ENCODE measurements at regions not wholly inside any gene's neighbourhood (a gene's known extent, or its start where the extent isn't known, plus 50 kb on each side); places are given as distances from the start of the nearest gene placed in this dataset.

GRCh38 chr11:15840966-15841365, 515.4 kb downstream of the SOX6 start:
- Histone ChIP-seq H3K9ac (ENCODE audit: low read length) (no peak overlapping the region), H3K4me2 (ENCODE audit: low read length) (no peak overlapping the region), H3K79me2 (ENCODE audit: insufficient read depth, low read length) (no peaks in the 10 kb centered on the region), H3K36me3 (ENCODE audit: control insufficient read depth in 1 of 2, insufficient read depth in 2 of 2, low read length in 2 of 2) (no peaks in the 10 kb centered on the region), H3K27ac (ENCODE audit: low read depth, low read length) (no peak overlapping the region), H3K27me3 (ENCODE audit: insufficient read depth, low read length) (peaks cover 37% of the 10 kb centered on the region), H2AFZ (ENCODE audit: low read depth, low read length, poor library complexity, severe bottlenecking) (no peak overlapping the region), H3K4me1 (ENCODE audit: control insufficient read depth in 1 of 2, insufficient read depth in 2 of 2, low read length in 2 of 2) (no peaks in the 10 kb centered on the region), H3K9me3 (ENCODE audit: control insufficient read depth in 1 of 2, insufficient read depth in 1 of 2, low read depth in 1 of 2, low read length in 2 of 2) (no peaks in the 10 kb centered on the region), H3K4me3 (replicated peaks in 1 of 2; ENCODE audit: low read depth in 1 of 2, low read length in 2 of 2) (no peak overlapping the region), H4K20me1 (ENCODE audit: insufficient read depth) (no peaks in the 10 kb centered on the region), H3K9me2 (ENCODE audit: insufficient read depth) (no peaks in the 10 kb centered on the region)
- ATAC-seq (no peak), DNase-seq (ENCODE audit: low read depth, low spot score) (no peak)
- POLR2A ChIA-PET, result no interaction called here
- BruUV-seq (replicated peaks), result no TSS peak
- TF ChIP-seq FOSL1 (IDR thresholded peaks at IDR 0.05; ENCODE audit: low read depth) (no peak), YY1 (IDR thresholded peaks at IDR 0.05; ENCODE audit: extremely low read depth, insufficient replicate concordance, low read depth, low read length) (no peak), ZFX (IDR thresholded peaks at IDR 0.05) (no peak), EGR1 (IDR thresholded peaks at IDR 0.05; ENCODE audit: low read depth) (no peak), TCF7L2 (IDR thresholded peaks at IDR 0.05; ENCODE audit: borderline replicate concordance, extremely low read depth, insufficient read depth, insufficient read length) (no peak), SP1 (IDR thresholded peaks at IDR 0.05; ENCODE audit: low read depth) (no peak), ATF3 (IDR thresholded peaks at IDR 0.05) (no peak), ZNF274 (IDR thresholded peaks at IDR 0.05; ENCODE audit: low read depth, low read length) (no peak), SRF (IDR thresholded peaks at IDR 0.05; ENCODE audit: low read depth) (no peak), MAX (IDR thresholded peaks at IDR 0.05) (no peak), ELF1 (IDR thresholded peaks at IDR 0.05; ENCODE audit: borderline replicate concordance, low read depth) (no peak), POLR2AphosphoS5 (IDR thresholded peaks at IDR 0.05; ENCODE audit: low read depth, low read length) (no peak), EZH2 (IDR thresholded peaks at IDR 0.05) (no peak), EZH2phosphoT487 (IDR thresholded peaks at IDR 0.05; ENCODE audit: borderline replicate concordance) (no peak)
- intact Hi-C loops (cut with micrococcal nuclease), result no loop called here
- CTCF ChIA-PET, result no interaction called here
- RAD21 ChIA-PET (ENCODE audit: low non-redundant PET in 1 of 2, low total read pairs in 2 of 2, uncharacterized antibody in 2 of 2, unreplicated experiment in 2 of 2), result no interaction called here

Measured in HCT116 (cell line).